Sigmoid colon (tissue), 6 donors: ENCODE measurements at regions not wholly inside any gene's neighbourhood (a gene's known extent, or its start where the extent isn't known, plus 50 kb on each side); places are given as distances from the start of the nearest gene placed in this dataset.

ENCODE experiments used
- DNase-seq: peaks from one replicate; pipeline ENCODE4 v3.0.0-alpha.2; 2019
- H3K27ac ChIP-seq, 4 donors: fragments of 200-600 bp; sonication (generic); one replicate each; pipeline ENCODE4 v1.5.1; 2016 to 2019; ENCODE audit warnings: mild to moderate bottlenecking in 1 of 4
- H3K27me3 ChIP-seq, 3 donors: fragments of 200-600 bp; sonication (generic); one replicate each; pipeline ENCODE4 v1.5.1; 2019; ENCODE audit warnings: mild to moderate bottlenecking in 1 of 3
- H3K36me3 ChIP-seq, 4 donors: fragments of 200-600 bp; sonication (generic); one replicate each; pipeline ENCODE4 v1.5.1; 2016 to 2019
- H3K4me1 ChIP-seq, 4 donors: fragments of 200-600 bp; sonication (generic); one replicate each; pipeline ENCODE4 v1.5.1; 2017 to 2019
- H3K4me3 ChIP-seq, 4 donors: fragments of 200-600 bp; sonication (generic); one replicate each; pipeline ENCODE4 v1.5.1; 2017 to 2019; ENCODE audit warnings: mild to moderate bottlenecking in 2 of 4, moderate library complexity in 1 of 4
- H3K9me3 ChIP-seq, 4 donors: fragments of 200-600 bp in 3 of 4; sonication (generic) in 3 of 4; one replicate each; pipeline versions ENCODE4 v1.5.1 to v1.6.1; 2013 to 2019
- CTCF ChIP-seq, 4 experiments: fragments of 450-650 bp in 3 of 4; fragments of 200-600 bp in 1 of 4; IDR thresholded peaks; one replicate each; pipeline ENCODE4 v1.5.1; 2016 to 2019; ENCODE audit warnings: antibody characterized with exemption in 4 of 4, mild to moderate bottlenecking in 3 of 4, moderate library complexity in 2 of 4
- EP300 ChIP-seq, 4 donors: sonication (generic); formaldehyde crosslinking; IDR thresholded peaks; one replicate each; pipeline ENCODE4 v1.6.1; 2017; ENCODE audit warnings: antibody characterized with exemption in 4 of 4
- POLR2A ChIP-seq, 2 donors: fragments of 450-650 bp; IDR thresholded peaks; one replicate each; pipeline ENCODE4 v1.6.1; 2016; ENCODE audit warnings: antibody characterized with exemption in 2 of 2, mild to moderate bottlenecking in 2 of 2, moderate library complexity in 2 of 2
- POLR2AphosphoS5 ChIP-seq, 4 donors: sonication (generic); formaldehyde crosslinking; IDR thresholded peaks; one replicate each; pipeline ENCODE4 v1.6.1; 2017; ENCODE audit warnings: antibody characterized with exemption in 4 of 4
- WGBS, 2 donors: extraction: QIAGEN DNeasy Blood & Tissue Kit; methylation state at CpG; one replicate each; pipeline ENCODE4 v1.1.7; 2013; 5-methylcytosine and 5-hydroxymethylcytosine counted together
- intact Hi-C: fragments of 100-400 bp; cut with DNase I; formaldehyde crosslinking; loops from one replicate; pipeline ENCODE4 v1.15.1; 2023
- donor health status: healthy with polysubstance abuse.
- donor health status: healthy.

- intact Hi-C loops: no loop called here
- Histone ChIP-seq H3K9me3 (no peaks in the 10 kb centered on the region), H3K27me3 (no peaks in the 10 kb centered on the region), H3K4me1 (no peaks in the 10 kb centered on the region), H3K36me3 (no peaks in the 10 kb centered on the region), H3K4me3 (no peak overlapping the region), H3K27ac (no peak overlapping the region)
- 85 to 88% methylated on average over 5 of the region's 5 CpGs for WGBS, 2 donors
- no peak for DNase-seq
- TF ChIP-seq POLR2AphosphoS5 (IDR thresholded peaks at IDR 0.05): no peak
- TF ChIP-seq CTCF (IDR thresholded peaks at IDR 0.05): no peak
- TF ChIP-seq EP300 (IDR thresholded peaks at IDR 0.05): no peak
- TF ChIP-seq POLR2A (IDR thresholded peaks at IDR 0.05): no peak
Observed at GRCh38 chr2:107757223-107757622, 69.5 kb upstream of the RGPD4 start.

GRCh38 chr2:107760620-107761364 is 65.9 kb upstream of the RGPD4 start:
- Histone ChIP-seq H3K27ac (no peak overlapping the region), H3K36me3 (no peaks in the 10 kb centered on the region), H3K9me3 (no peaks in the 10 kb centered on the region), H3K4me3 (no peak overlapping the region), H3K4me1 (no peaks in the 10 kb centered on the region), H3K27me3 (no peaks in the 10 kb centered on the region)
- TF ChIP-seq EP300 (IDR thresholded peaks at IDR 0.05) (no peak), POLR2A (IDR thresholded peaks at IDR 0.05) (no peak), POLR2AphosphoS5 (IDR thresholded peaks at IDR 0.05) (no peak), CTCF (IDR thresholded peaks at IDR 0.05) (no peak)
- intact Hi-C loops: no loop called here
- WGBS, 2 donors: 80 to 86% methylated on average over 5 of the region's 5 CpGs
- no peak for DNase-seq

- TF ChIP-seq POLR2AphosphoS5 (IDR thresholded peaks at IDR 0.05): peak in 1 of 4 donors; percentile 17
- TF ChIP-seq CTCF (IDR thresholded peaks at IDR 0.05): no peak
- TF ChIP-seq POLR2A (IDR thresholded peaks at IDR 0.05): no peak
- WGBS, 2 donors: 47 to 68% methylated on average over 5 of the region's 5 CpGs
- intact Hi-C loops: no loop called here
- no peaks in the 10 kb centered on the region for H3K9me3 ChIP-seq
- DNase-seq: no peak
- H3K4me3 ChIP-seq: no peak overlapping the region
- no peak overlapping the region for H3K27ac ChIP-seq
- no peaks in the 10 kb centered on the region for H3K27me3 ChIP-seq
- H3K4me1 ChIP-seq: peaks cover 0 to 15% (median 8%) of the 10 kb centered on the region in 4 donors
- no peaks in the 10 kb centered on the region for H3K36me3 ChIP-seq
Observed at GRCh38 chr2:107772353-107772752, 54.3 kb upstream of the RGPD4 start.

GRCh38 chr2:107775211-107775610 is 51.5 kb upstream of the RGPD4 start:
- Histone ChIP-seq H3K27me3 (no peaks in the 10 kb centered on the region), H3K9me3 (no peaks in the 10 kb centered on the region), H3K36me3 (no peaks in the 10 kb centered on the region), H3K4me3 (no peak overlapping the region), H3K4me1 (peaks cover 0 to 15% (median 8%) of the 10 kb centered on the region in 4 donors), H3K27ac (no peak overlapping the region)
- DNase-seq: no peak
- TF ChIP-seq EP300 (IDR thresholded peaks at IDR 0.05) (no peak), POLR2AphosphoS5 (IDR thresholded peaks at IDR 0.05) (no peak), POLR2A (IDR thresholded peaks at IDR 0.05) (no peak), CTCF (IDR thresholded peaks at IDR 0.05) (no peak)
- WGBS, 2 donors: 54 to 82% methylated on average over 5 of the region's 5 CpGs
- intact Hi-C loops: no loop called here

GRCh38 chr2:107775791-107776190 is 50.9 kb upstream of the RGPD4 start:
- no peak for TF ChIP-seq POLR2A (IDR thresholded peaks at IDR 0.05)
- no peak for TF ChIP-seq CTCF (IDR thresholded peaks at IDR 0.05)
- TF ChIP-seq EP300 (IDR thresholded peaks at IDR 0.05): no peak
- TF ChIP-seq POLR2AphosphoS5 (IDR thresholded peaks at IDR 0.05): no peak
- H3K36me3 ChIP-seq: no peaks in the 10 kb centered on the region
- DNase-seq: no peak
- H3K9me3 ChIP-seq: no peaks in the 10 kb centered on the region
- H3K4me3 ChIP-seq: no peak overlapping the region
- 16 to 59% methylated on average over 1 of the region's 1 CpG for WGBS, 2 donors
- no peak overlapping the region for H3K27ac ChIP-seq
- peaks cover 0 to 15% (median 8%) of the 10 kb centered on the region in 4 donors for H3K4me1 ChIP-seq
- no peaks in the 10 kb centered on the region for H3K27me3 ChIP-seq
- intact Hi-C loops: no loop called here
